A673 (cell line): ENCODE measurements at regions not wholly inside any gene's neighbourhood (a gene's known extent, or its start where the extent isn't known, plus 50 kb on each side); places are given as distances from the start of the nearest gene placed in this dataset.

Source experiments
- EZH2 ChIP-seq: fragments of 200-600 bp; sonication (generic); IDR thresholded peaks from 2 replicates; pipeline ENCODE4 v1.6.1; 2017; ENCODE audit warnings: borderline replicate concordance, low read depth, mild to moderate bottlenecking, mixed read lengths, antibody characterized with exemption, low read length; ENCODE audit not compliant: poor library complexity, severe bottlenecking
- TF ChIP-seq, protein P1 (sequence below): fragments of 300-800, 200-600 bp; sonication (generic); conservative IDR thresholded peaks from 2 replicates; pipeline ENCODE4 v1.5.1; 2017; ENCODE audit warnings: low read depth, mild to moderate bottlenecking, antibody characterized with exemption, low read length, moderate library complexity, mixed read lengths

DNA sequence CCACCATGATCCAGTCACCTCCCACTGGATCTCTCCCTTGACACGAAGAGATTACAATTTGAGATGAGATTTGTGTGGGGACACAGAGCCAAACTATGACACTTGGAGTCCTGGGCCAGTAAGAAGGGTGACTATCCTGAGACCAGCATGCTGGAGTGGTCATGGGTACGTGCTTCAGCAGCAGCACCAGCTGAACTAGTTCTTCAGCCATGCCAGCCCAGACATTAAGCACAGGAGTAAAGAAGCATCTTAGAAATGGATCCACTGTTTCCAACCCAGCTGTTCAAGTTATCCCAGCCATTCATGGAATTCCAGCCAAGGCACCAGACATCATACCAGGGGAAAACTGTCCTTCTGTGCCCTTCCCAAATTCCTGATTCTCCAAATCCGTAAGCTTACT is 370.0 kb downstream of the MAFB start:
- TF ChIP-seq, protein P1, sequence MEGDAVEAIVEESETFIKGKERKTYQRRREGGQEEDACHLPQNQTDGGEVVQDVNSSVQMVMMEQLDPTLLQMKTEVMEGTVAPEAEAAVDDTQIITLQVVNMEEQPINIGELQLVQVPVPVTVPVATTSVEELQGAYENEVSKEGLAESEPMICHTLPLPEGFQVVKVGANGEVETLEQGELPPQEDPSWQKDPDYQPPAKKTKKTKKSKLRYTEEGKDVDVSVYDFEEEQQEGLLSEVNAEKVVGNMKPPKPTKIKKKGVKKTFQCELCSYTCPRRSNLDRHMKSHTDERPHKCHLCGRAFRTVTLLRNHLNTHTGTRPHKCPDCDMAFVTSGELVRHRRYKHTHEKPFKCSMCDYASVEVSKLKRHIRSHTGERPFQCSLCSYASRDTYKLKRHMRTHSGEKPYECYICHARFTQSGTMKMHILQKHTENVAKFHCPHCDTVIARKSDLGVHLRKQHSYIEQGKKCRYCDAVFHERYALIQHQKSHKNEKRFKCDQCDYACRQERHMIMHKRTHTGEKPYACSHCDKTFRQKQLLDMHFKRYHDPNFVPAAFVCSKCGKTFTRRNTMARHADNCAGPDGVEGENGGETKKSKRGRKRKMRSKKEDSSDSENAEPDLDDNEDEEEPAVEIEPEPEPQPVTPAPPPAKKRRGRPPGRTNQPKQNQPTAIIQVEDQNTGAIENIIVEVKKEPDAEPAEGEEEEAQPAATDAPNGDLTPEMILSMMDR = no peak
- TF ChIP-seq EZH2 = no peak
